GM23338 (cell line): ENCODE measurements at regions not wholly inside any gene's neighbourhood (a gene's known extent, or its start where the extent isn't known, plus 50 kb on each side); places are given as distances from the start of the nearest gene placed in this dataset.

Experiments used
- ATAC-seq: fragments of 200-7000 bp; cut with Tn5 transposase; 3 replicates; pipeline ENCODE4 v1.9.1; 2020
- DNase-seq: peaks from one replicate; pipeline ENCODE4 v3.0.0-alpha.2; 2015; ENCODE audit warnings: low spot score
- H2AFZ ChIP-seq: fragments of 200-600 bp; sonication (generic); 2 replicates; pipeline ENCODE4 v1.8.0; 2016; ENCODE audit warnings: antibody characterized with exemption, mild to moderate bottlenecking, moderate library complexity
- H3F3A ChIP-seq: fragments of 200-600 bp; sonication (generic); replicated peaks from 2 replicates; pipeline ENCODE4 v1.8.0; 2017; ENCODE audit warnings: antibody characterized with exemption, mixed run types, low read depth
- H3K27ac ChIP-seq: fragments of 200-600 bp; sonication (generic); 2 replicates; pipeline ENCODE4 v1.6.1; 2016; ENCODE audit warnings: low read depth
- H3K27me3 ChIP-seq: fragments of 200-600 bp; sonication (generic); 2 replicates; pipeline ENCODE4 v1.8.0; 2016; ENCODE audit warnings: mild to moderate bottlenecking, mixed run types, moderate library complexity; ENCODE audit not compliant: insufficient read depth
- H3K36me3 ChIP-seq: fragments of 200-600 bp; sonication (generic); 2 replicates; pipeline ENCODE4 v1.8.0; 2016; ENCODE audit warnings: mild to moderate bottlenecking; ENCODE audit not compliant: insufficient read depth
- H3K4me1 ChIP-seq: fragments of 200-600 bp; sonication (generic); 2 replicates; pipeline ENCODE4 v1.8.0; 2016; ENCODE audit warnings: mild to moderate bottlenecking, moderate library complexity; ENCODE audit not compliant: insufficient read depth
- H3K4me2 ChIP-seq: fragments of 200-600 bp; sonication (generic); 2 replicates; pipeline ENCODE4 v1.7.1; 2017; ENCODE audit warnings: mixed run types
- H3K4me3 ChIP-seq: fragments of 200-600 bp; sonication (generic); 2 replicates; pipeline ENCODE4 v1.6.1; 2016; ENCODE audit warnings: mixed run types
- H3K79me2 ChIP-seq: fragments of 200-600 bp; sonication (generic); replicated peaks from 2 replicates; pipeline ENCODE4 v1.8.0; 2017; ENCODE audit warnings: mild to moderate bottlenecking; ENCODE audit not compliant: insufficient read depth
- H3K9me2 ChIP-seq: fragments of 200-600 bp; sonication (generic); 2 replicates; pipeline ENCODE4 v1.8.0; 2017; ENCODE audit not compliant: insufficient read depth
- H4K20me1 ChIP-seq: fragments of 200-600 bp; sonication (generic); replicated peaks from 2 replicates; pipeline ENCODE4 v1.8.0; 2017; ENCODE audit warnings: mild to moderate bottlenecking; ENCODE audit not compliant: insufficient read depth
- H3K27ac Mint-ChIP-seq: 2 replicates; pipeline ENCODE4 v1.8.0; 2020; ENCODE audit warnings: inconsistent platforms, mild to moderate bottlenecking, moderate library complexity, mixed read lengths
- H3K27me3 Mint-ChIP-seq: 3 replicates; pipeline ENCODE4 v1.8.0; 2022; ENCODE audit warnings: low read depth, mild to moderate bottlenecking, moderate library complexity, mixed read lengths, inconsistent platforms; ENCODE audit not compliant: insufficient read depth, poor library complexity
- H3K36me3 Mint-ChIP-seq: 3 replicates; pipeline ENCODE4 v1.8.0; 2021; ENCODE audit warnings: low read depth, mild to moderate bottlenecking, inconsistent platforms, moderate library complexity, mixed read lengths
- H3K4me1 Mint-ChIP-seq: 3 replicates; pipeline ENCODE4 v1.8.0; 2020; ENCODE audit warnings: mild to moderate bottlenecking, inconsistent platforms, mixed read lengths
- H3K4me3 Mint-ChIP-seq: 3 replicates; pipeline ENCODE4 v1.8.0; 2021; ENCODE audit warnings: moderate library complexity, mild to moderate bottlenecking, inconsistent platforms, mixed read lengths
- H3K9me3 Mint-ChIP-seq: 3 replicates; pipeline ENCODE4 v1.8.0; 2020; ENCODE audit warnings: moderate library complexity, mild to moderate bottlenecking, inconsistent platforms, mixed read lengths
- CREB1 ChIP-seq: fragments of 250-450 bp; sonication (Bioruptor Pico); IDR thresholded peaks from 2 replicates; pipeline ENCODE4 v1.5.0; 2020; ENCODE audit warnings: low read depth, mild to moderate bottlenecking, moderate library complexity
- EZH2 ChIP-seq: fragments of 200-600 bp; sonication (generic); IDR thresholded peaks from one replicate; pipeline ENCODE4 v1.8.0; 2017; ENCODE audit warnings: antibody characterized with exemption, mild to moderate bottlenecking, low read depth; ENCODE audit not compliant: unreplicated experiment
- EZH2phosphoT487 ChIP-seq: fragments of 200-600 bp; sonication (generic); IDR thresholded peaks from one replicate; pipeline ENCODE4 v1.8.1; 2018; ENCODE audit warnings: antibody characterized with exemption; ENCODE audit not compliant: unreplicated experiment
- JUNB ChIP-seq: IDR thresholded peaks from one replicate; pipeline ENCODE4 v1.6.1; 2016; ENCODE audit warnings: antibody characterized with exemption; ENCODE audit not compliant: unreplicated experiment
- NANOG ChIP-seq: IDR thresholded peaks from 2 replicates; pipeline ENCODE4 v1.6.1; 2016; ENCODE audit warnings: antibody characterized with exemption, borderline replicate concordance
- TF ChIP-seq, protein P1 (sequence below), 2 experiments: fragments of 200-600 bp in 1 of 2; sonication (generic) in 1 of 2; conservative IDR thresholded peaks; 2 replicates each; pipeline versions ENCODE4 v1.5.1 to v1.6.1; 2016 to 2017; ENCODE audit warnings: antibody characterized with exemption in 2 of 2, low read depth in 2 of 2, mild to moderate bottlenecking in 2 of 2, moderate library complexity in 1 of 2
- TF ChIP-seq, protein P2 (sequence below): fragments of 250-450 bp; sonication (Bioruptor Pico); IDR thresholded peaks from 2 replicates; pipeline ENCODE4 v1.5.0; 2020; ENCODE audit warnings: mild to moderate bottlenecking, moderate library complexity

GRCh38 chr11:82080160-82080559, 653.5 kb downstream of the FAM181B start:
- no peaks in the 10 kb centered on the region for H3K9me3 Mint-ChIP-seq

More at GRCh38 chr11:82080160-82080559, 653.5 kb downstream of the FAM181B start:
- TF ChIP-seq, protein P1, sequence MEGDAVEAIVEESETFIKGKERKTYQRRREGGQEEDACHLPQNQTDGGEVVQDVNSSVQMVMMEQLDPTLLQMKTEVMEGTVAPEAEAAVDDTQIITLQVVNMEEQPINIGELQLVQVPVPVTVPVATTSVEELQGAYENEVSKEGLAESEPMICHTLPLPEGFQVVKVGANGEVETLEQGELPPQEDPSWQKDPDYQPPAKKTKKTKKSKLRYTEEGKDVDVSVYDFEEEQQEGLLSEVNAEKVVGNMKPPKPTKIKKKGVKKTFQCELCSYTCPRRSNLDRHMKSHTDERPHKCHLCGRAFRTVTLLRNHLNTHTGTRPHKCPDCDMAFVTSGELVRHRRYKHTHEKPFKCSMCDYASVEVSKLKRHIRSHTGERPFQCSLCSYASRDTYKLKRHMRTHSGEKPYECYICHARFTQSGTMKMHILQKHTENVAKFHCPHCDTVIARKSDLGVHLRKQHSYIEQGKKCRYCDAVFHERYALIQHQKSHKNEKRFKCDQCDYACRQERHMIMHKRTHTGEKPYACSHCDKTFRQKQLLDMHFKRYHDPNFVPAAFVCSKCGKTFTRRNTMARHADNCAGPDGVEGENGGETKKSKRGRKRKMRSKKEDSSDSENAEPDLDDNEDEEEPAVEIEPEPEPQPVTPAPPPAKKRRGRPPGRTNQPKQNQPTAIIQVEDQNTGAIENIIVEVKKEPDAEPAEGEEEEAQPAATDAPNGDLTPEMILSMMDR (conservative IDR thresholded peaks at IDR 0.05; ENCODE audit: low read depth in 2 of 2), result no peak
- TF ChIP-seq EZH2phosphoT487 (no peak), EZH2 (no peak), NANOG (no peak), CREB1 (CRISPR knock-in tag) (no peak), JUNB (no peak)
- TF ChIP-seq, protein P2, sequence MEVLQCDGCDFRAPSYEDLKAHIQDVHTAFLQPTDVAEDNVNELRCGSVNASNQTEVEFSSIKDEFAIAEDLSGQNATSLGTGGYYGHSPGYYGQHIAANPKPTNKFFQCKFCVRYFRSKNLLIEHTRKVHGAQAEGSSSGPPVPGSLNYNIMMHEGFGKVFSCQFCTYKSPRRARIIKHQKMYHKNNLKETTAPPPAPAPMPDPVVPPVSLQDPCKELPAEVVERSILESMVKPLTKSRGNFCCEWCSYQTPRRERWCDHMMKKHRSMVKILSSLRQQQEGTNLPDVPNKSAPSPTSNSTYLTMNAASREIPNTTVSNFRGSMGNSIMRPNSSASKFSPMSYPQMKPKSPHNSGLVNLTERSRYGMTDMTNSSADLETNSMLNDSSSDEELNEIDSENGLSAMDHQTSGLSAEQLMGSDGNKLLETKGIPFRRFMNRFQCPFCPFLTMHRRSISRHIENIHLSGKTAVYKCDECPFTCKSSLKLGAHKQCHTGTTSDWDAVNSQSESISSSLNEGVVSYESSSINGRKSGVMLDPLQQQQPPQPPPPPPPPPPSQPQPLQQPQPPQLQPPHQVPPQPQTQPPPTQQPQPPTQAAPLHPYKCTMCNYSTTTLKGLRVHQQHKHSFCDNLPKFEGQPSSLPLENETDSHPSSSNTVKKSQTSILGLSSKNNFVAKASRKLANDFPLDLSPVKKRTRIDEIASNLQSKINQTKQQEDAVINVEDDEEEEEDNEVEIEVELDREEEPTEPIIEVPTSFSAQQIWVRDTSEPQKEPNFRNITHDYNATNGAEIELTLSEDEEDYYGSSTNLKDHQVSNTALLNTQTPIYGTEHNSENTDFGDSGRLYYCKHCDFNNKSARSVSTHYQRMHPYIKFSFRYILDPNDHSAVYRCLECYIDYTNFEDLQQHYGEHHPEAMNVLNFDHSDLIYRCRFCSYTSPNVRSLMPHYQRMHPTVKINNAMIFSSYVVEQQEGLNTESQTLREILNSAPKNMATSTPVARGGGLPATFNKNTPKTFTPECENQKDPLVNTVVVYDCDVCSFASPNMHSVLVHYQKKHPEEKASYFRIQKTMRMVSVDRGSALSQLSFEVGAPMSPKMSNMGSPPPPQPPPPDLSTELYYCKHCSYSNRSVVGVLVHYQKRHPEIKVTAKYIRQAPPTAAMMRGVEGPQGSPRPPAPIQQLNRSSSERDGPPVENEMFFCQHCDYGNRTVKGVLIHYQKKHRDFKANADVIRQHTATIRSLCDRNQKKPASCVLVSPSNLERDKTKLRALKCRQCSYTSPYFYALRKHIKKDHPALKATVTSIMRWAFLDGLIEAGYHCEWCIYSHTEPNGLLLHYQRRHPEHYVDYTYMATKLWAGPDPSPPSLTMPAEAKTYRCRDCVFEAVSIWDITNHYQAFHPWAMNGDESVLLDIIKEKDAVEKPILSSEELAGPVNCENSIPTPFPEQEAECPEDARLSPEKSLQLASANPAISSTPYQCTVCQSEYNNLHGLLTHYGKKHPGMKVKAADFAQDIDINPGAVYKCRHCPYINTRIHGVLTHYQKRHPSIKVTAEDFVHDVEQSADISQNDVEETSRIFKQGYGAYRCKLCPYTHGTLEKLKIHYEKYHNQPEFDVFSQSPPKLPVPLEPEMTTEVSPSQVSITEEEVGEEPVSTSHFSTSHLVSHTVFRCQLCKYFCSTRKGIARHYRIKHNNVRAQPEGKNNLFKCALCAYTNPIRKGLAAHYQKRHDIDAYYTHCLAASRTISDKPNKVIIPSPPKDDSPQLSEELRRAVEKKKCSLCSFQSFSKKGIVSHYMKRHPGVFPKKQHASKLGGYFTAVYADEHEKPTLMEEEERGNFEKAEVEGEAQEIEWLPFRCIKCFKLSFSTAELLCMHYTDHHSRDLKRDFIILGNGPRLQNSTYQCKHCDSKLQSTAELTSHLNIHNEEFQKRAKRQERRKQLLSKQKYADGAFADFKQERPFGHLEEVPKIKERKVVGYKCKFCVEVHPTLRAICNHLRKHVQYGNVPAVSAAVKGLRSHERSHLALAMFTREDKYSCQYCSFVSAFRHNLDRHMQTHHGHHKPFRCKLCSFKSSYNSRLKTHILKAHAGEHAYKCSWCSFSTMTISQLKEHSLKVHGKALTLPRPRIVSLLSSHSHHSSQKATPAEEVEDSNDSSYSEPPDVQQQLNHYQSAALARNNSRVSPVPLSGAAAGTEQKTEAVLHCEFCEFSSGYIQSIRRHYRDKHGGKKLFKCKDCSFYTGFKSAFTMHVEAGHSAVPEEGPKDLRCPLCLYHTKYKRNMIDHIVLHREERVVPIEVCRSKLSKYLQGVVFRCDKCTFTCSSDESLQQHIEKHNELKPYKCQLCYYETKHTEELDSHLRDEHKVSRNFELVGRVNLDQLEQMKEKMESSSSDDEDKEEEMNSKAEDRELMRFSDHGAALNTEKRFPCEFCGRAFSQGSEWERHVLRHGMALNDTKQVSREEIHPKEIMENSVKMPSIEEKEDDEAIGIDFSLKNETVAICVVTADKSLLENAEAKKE, result no peak
- DNase-seq (no peak), ATAC-seq (no peak)
- no peak overlapping the region for H2AFZ ChIP-seq
- no peak overlapping the region for H3K27ac ChIP-seq
- H3K9me2 ChIP-seq, result no peaks in the 10 kb centered on the region
- H3K36me3 Mint-ChIP-seq, result no peaks in the 10 kb centered on the region
- H4K20me1 ChIP-seq, result no peaks in the 10 kb centered on the region
- H3K79me2 ChIP-seq, result no peaks in the 10 kb centered on the region
- H3K4me3 ChIP-seq, result no peak overlapping the region
- H3K27me3 ChIP-seq, result no peaks in the 10 kb centered on the region
- no peak overlapping the region for H3K4me2 ChIP-seq
- H3K4me1 ChIP-seq, result peaks cover 17% of the 10 kb centered on the region
- peaks cover 5% of the 10 kb centered on the region for H3K27me3 Mint-ChIP-seq
- no peak overlapping the region for H3K27ac Mint-ChIP-seq
- no peak overlapping the region for H3K4me3 Mint-ChIP-seq
- no peaks in the 10 kb centered on the region for H3F3A ChIP-seq
- no peaks in the 10 kb centered on the region for H3K36me3 ChIP-seq
- peaks cover 26% of the 10 kb centered on the region for H3K4me1 Mint-ChIP-seq
